Mesothelial cell of epicardium (in vitro differentiated cells): ENCODE measurements at regions not wholly inside any gene's neighbourhood (a gene's known extent, or its start where the extent isn't known, plus 50 kb on each side); places are given as distances from the start of the nearest gene placed in this dataset.

ENCODE experiments used
- DNase-seq, 2 experiments: peaks; one replicate each; pipeline ENCODE4 v3.0.0; 2021; ENCODE audit warnings: low spot score in 2 of 2; ENCODE audit not compliant: unreplicated experiment in 2 of 2
- H3K27ac Mint-ChIP-seq: 2 replicates; pipeline ENCODE4 v1.8.0; 2021; ENCODE audit warnings: mixed read lengths
- H3K27me3 Mint-ChIP-seq: 2 replicates; pipeline ENCODE4 v1.8.0; 2021; ENCODE audit warnings: low read depth, mixed read lengths
- H3K36me3 Mint-ChIP-seq: 2 replicates; pipeline ENCODE4 v1.8.0; 2021; ENCODE audit warnings: mixed read lengths
- H3K4me1 Mint-ChIP-seq: 2 replicates; pipeline ENCODE4 v1.8.0; 2021; ENCODE audit warnings: mixed read lengths
- H3K4me3 Mint-ChIP-seq: 2 replicates; pipeline ENCODE4 v1.8.0; 2021; ENCODE audit warnings: mild to moderate bottlenecking, moderate library complexity, mixed read lengths
- H3K9me3 Mint-ChIP-seq: 2 replicates; pipeline ENCODE4 v1.8.0; 2021; ENCODE audit warnings: mixed read lengths
- CTCF ChIP-seq: fragments of 200-600 bp; sonication (generic); IDR thresholded peaks from one replicate; pipeline ENCODE4 v1.5.0; 2021; ENCODE audit warnings: antibody characterized with exemption; ENCODE audit not compliant: unreplicated experiment

GRCh38 chr1:99086057-99086456, 81.4 kb upstream of the PLPPR5 start:
- H3K27me3 Mint-ChIP-seq, result peaks cover 3% of the 10 kb centered on the region
- TF ChIP-seq CTCF, result no peak
- DNase-seq, result no peak
- H3K36me3 Mint-ChIP-seq, result no peaks in the 10 kb centered on the region
- peaks cover 11% of the 10 kb centered on the region for H3K9me3 Mint-ChIP-seq
- no peaks in the 10 kb centered on the region for H3K4me1 Mint-ChIP-seq
- H3K27ac Mint-ChIP-seq, result no peak overlapping the region
- no peak overlapping the region for H3K4me3 Mint-ChIP-seq

GRCh38 chr1:99098589-99098988, 93.9 kb upstream of the PLPPR5 start:
- H3K27me3 Mint-ChIP-seq, result no peaks in the 10 kb centered on the region
- no peak for DNase-seq
- TF ChIP-seq CTCF, result no peak
- no peak overlapping the region for H3K27ac Mint-ChIP-seq
- H3K9me3 Mint-ChIP-seq, result peaks cover 31% of the 10 kb centered on the region
- H3K4me1 Mint-ChIP-seq, result no peaks in the 10 kb centered on the region
- no peak overlapping the region for H3K4me3 Mint-ChIP-seq
- H3K36me3 Mint-ChIP-seq, result no peaks in the 10 kb centered on the region

- no peak for DNase-seq
- Mint-ChIP-seq H3K27me3 (no peaks in the 10 kb centered on the region), H3K36me3 (no peaks in the 10 kb centered on the region), H3K4me1 (no peaks in the 10 kb centered on the region), H3K9me3 (no peaks in the 10 kb centered on the region), H3K27ac (no peak overlapping the region), H3K4me3 (no peak overlapping the region)
- no peak for TF ChIP-seq CTCF
These were observed 101.6 kb upstream of the PLPPR5 start for GRCh38 chr1:99106274-99106673.

DNA sequence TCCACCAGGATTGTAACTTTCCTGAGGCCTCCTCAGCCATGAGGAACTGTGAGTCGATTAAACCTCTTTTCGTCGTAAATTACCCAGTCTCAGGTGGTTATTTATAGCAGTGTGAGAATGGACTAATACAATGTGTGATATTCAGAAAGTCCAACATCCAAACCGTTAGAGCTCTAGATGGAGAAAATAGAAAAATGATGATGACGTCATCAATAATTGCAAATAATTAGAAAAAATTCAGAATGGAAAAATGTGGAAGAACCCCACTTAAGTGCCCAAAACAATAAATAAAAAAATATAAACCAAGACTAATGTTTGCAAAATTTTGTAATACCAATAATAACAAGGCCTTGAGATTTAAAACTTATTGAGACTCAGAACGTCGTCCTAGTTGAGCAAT, 103.0 kb upstream of the PLPPR5 start:
- Mint-ChIP-seq H3K9me3 (no peaks in the 10 kb centered on the region), H3K27me3 (no peaks in the 10 kb centered on the region), H3K4me1 (no peaks in the 10 kb centered on the region), H3K27ac (no peak overlapping the region), H3K4me3 (no peak overlapping the region), H3K36me3 (no peaks in the 10 kb centered on the region)
- no peak for DNase-seq
- TF ChIP-seq CTCF, result no peak

DNA sequence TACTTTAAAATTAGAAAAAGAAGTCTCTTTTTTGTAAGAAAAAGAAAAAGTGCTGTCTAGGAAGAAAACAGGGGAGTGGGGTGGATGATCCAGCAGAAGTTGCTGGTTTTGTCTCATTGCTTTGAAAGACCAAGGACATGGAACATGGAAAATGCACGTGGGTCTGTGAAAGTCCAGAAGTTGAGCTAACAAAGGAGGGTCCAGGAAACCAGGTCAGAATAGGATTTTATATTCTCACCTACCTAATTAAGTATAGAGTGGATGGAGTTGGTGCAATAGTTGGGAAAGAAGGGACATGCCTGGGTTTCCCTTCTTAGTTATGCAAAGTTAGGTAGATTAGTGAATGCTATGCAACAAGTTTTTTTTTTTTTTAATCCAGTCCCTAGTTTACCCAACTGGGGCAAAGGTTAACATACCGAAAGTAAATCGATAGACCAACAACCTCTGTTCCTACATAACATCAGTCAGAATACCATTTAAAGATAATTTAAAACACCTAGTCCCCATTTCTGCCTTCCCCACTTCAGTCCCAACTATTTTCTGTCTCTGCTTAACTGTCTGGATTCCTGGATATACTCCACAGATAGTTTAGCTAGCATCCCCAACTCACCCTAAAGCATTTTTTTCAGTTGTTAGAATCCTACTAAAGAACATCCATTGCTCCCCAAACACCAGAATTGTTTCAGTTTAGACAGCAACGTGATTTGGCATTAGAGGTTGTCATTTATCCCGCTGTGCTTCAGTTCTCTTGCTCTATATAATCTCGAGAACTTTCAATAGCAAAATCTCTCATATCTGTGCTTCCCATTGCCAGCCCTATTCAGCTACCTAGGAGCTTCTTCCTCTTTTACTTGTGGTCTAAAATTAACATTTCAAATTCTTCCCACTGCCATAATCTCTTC, 105.7 kb upstream of the PLPPR5 start:
- Mint-ChIP-seq H3K4me3 (no peak overlapping the region), H3K27ac (no peak overlapping the region), H3K36me3 (no peaks in the 10 kb centered on the region), H3K9me3 (no peaks in the 10 kb centered on the region), H3K4me1 (no peaks in the 10 kb centered on the region), H3K27me3 (no peaks in the 10 kb centered on the region)
- TF ChIP-seq CTCF, result no peak
- DNase-seq, result no peak
